ENCODE measurements at regions not wholly inside any gene's neighbourhood (a gene's known extent, or its start where the extent isn't known, plus 50 kb on each side); places are given as distances from the start of the nearest gene placed in this dataset.

DNA sequence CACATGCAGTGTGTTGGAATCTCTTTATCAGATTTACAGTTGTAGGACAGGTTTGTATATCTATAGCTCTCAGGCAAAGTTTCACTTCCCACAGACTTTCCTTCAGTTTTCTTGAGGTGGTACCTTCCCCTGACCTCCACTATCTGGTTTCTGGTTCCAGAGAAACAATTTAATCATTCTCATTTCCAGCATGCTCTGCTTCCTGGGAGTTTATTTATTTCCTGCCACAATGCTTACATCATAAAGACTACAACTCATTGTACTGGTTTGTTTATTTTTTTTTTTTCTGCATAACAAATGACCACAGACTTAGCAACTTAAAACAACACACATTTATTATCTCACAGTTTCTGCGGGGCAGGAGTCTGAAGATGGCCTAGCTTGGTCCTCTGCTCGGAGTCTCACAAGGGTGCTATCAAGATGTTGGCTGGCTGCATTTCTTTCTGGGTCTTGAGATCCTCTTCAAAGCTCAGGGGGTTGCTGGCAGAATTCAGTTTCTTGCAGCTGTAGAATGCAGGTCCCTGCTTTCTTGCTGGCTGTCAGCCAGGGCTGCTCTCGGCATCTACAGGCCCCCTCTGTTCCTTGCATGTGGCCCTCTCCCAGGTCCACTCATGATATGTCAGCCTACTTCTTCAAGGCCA lies 247.7 kb downstream of the ENC1 start:
- Histone ChIP-seq H2AFZ (ENCODE audit: low read length) (no peak overlapping the region), H3K4me3 (ENCODE audit: low read length) (no peak overlapping the region), H3K36me3 (replicated peaks; ENCODE audit: insufficient read depth, low read length) (no peaks in the 10 kb centered on the region), H4K20me1 (ENCODE audit: insufficient read depth, low read length) (no peaks in the 10 kb centered on the region), H3K9me2 (replicated peaks; ENCODE audit: insufficient read depth, low read length) (no peaks in the 10 kb centered on the region), H3K4me2 (ENCODE audit: low read depth, low read length) (no peak overlapping the region), H3K79me2 (ENCODE audit: low read length) (no peaks in the 10 kb centered on the region), H3K9me3 (replicated peaks; ENCODE audit: insufficient read depth, low read length) (no peaks in the 10 kb centered on the region), H3K27me3 (replicated peaks; ENCODE audit: insufficient read depth, low read length) (no peaks in the 10 kb centered on the region), H3F3A (ENCODE audit: insufficient read depth, low read length) (peaks cover 10% of the 10 kb centered on the region; the same call in 1 of the 2 replicates), H3K4me1 (ENCODE audit: low read length) (peaks cover 19% of the 10 kb centered on the region), H3K9ac (ENCODE audit: low read length) (no peak overlapping the region), H3K27ac (ENCODE audit: low read length) (no peak overlapping the region)
- TF ChIP-seq, protein P1, sequence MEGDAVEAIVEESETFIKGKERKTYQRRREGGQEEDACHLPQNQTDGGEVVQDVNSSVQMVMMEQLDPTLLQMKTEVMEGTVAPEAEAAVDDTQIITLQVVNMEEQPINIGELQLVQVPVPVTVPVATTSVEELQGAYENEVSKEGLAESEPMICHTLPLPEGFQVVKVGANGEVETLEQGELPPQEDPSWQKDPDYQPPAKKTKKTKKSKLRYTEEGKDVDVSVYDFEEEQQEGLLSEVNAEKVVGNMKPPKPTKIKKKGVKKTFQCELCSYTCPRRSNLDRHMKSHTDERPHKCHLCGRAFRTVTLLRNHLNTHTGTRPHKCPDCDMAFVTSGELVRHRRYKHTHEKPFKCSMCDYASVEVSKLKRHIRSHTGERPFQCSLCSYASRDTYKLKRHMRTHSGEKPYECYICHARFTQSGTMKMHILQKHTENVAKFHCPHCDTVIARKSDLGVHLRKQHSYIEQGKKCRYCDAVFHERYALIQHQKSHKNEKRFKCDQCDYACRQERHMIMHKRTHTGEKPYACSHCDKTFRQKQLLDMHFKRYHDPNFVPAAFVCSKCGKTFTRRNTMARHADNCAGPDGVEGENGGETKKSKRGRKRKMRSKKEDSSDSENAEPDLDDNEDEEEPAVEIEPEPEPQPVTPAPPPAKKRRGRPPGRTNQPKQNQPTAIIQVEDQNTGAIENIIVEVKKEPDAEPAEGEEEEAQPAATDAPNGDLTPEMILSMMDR (IDR thresholded peaks at IDR 0.05; ENCODE audit: low read length): no peak
- TF ChIP-seq EZH2phosphoT487 (IDR thresholded peaks at IDR 0.05; ENCODE audit: low read length) (no peak), EZH2 (optimal IDR thresholded peaks at IDR 0.05; ENCODE audit: low read depth, low read length) (no peak)
- DNase-seq: no peak

DNA sequence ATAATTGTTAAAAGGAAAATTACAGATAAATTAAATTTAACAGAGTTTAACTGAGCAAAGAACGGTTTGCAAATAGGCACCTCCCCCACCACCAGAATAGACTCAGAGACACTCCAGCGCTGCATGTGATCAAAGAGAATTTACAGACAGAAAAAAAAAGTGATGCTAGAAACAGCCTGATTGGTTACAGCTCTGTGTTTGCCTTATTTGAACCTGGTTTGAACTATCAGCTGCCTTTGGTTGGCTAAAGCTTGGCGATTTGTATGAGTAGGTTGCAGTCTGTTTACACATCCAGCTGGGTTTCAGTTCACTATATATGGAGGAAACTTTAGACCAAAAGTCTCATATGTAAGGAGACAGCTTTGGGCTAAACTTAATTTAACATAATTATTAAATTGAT lies 249.1 kb downstream of the ENC1 start:
- H3K9me3 ChIP-seq (replicated peaks; ENCODE audit: insufficient read depth, low read length): no peaks in the 10 kb centered on the region
- no peaks in the 10 kb centered on the region for H3K27me3 ChIP-seq (replicated peaks; ENCODE audit: insufficient read depth, low read length)
- DNase-seq: no peak
- no peaks in the 10 kb centered on the region for H3K36me3 ChIP-seq (replicated peaks; ENCODE audit: insufficient read depth, low read length)
- TF ChIP-seq EZH2phosphoT487 (IDR thresholded peaks at IDR 0.05; ENCODE audit: low read length): no peak
- TF ChIP-seq, protein P1 (IDR thresholded peaks at IDR 0.05; ENCODE audit: low read length): no peak
- TF ChIP-seq EZH2 (optimal IDR thresholded peaks at IDR 0.05; ENCODE audit: low read depth, low read length): no peak
- H3K9me2 ChIP-seq (replicated peaks; ENCODE audit: insufficient read depth, low read length): no peaks in the 10 kb centered on the region
- H3F3A ChIP-seq (ENCODE audit: insufficient read depth, low read length): peaks cover 10% of the 10 kb centered on the region; the same call in 1 of the 2 replicates
- no peak overlapping the region for H2AFZ ChIP-seq (ENCODE audit: low read length)
- no peaks in the 10 kb centered on the region for H3K79me2 ChIP-seq (ENCODE audit: low read length)
- no peak overlapping the region for H3K4me2 ChIP-seq (ENCODE audit: low read depth, low read length)
- peaks cover 19% of the 10 kb centered on the region for H3K4me1 ChIP-seq (ENCODE audit: low read length)
- no peak overlapping the region for H3K4me3 ChIP-seq (ENCODE audit: low read length)
- H3K9ac ChIP-seq (ENCODE audit: low read length): no peak overlapping the region
- H4K20me1 ChIP-seq (ENCODE audit: insufficient read depth, low read length): no peaks in the 10 kb centered on the region
- no peak overlapping the region for H3K27ac ChIP-seq (ENCODE audit: low read length)

DNA sequence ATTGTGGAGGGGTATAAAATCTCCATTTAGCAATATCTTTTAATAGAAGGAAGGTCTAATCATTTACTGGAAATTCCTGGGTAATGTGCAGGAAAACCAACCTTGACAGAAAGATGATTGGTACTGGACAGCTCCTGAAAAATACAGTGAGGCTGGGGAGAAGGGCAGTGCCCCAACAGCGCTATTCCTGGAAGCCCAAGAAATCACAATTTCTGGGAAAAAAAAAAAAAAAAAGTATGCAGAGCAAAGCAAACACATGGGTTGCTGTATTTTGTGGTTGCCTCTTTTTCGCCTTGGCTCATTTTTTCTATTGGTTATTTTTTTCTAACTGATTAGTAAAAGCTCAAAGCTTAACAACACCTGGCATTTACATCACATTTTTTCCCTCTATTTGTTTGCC lies 249.7 kb downstream of the ENC1 start:
- Histone ChIP-seq H3K4me3 (ENCODE audit: low read length) (no peak overlapping the region), H3K9me3 (replicated peaks; ENCODE audit: insufficient read depth, low read length) (no peaks in the 10 kb centered on the region), H3F3A (ENCODE audit: insufficient read depth, low read length) (peaks cover 10% of the 10 kb centered on the region; the same call in 1 of the 2 replicates), H4K20me1 (ENCODE audit: insufficient read depth, low read length) (no peaks in the 10 kb centered on the region), H3K36me3 (replicated peaks; ENCODE audit: insufficient read depth, low read length) (no peaks in the 10 kb centered on the region), H3K27me3 (replicated peaks; ENCODE audit: insufficient read depth, low read length) (no peaks in the 10 kb centered on the region), H3K4me1 (ENCODE audit: low read length) (peaks cover 15% of the 10 kb centered on the region), H2AFZ (ENCODE audit: low read length) (no peak overlapping the region), H3K9ac (ENCODE audit: low read length) (no peak overlapping the region), H3K9me2 (replicated peaks; ENCODE audit: insufficient read depth, low read length) (no peaks in the 10 kb centered on the region), H3K4me2 (ENCODE audit: low read depth, low read length) (no peak overlapping the region), H3K79me2 (ENCODE audit: low read length) (no peaks in the 10 kb centered on the region), H3K27ac (ENCODE audit: low read length) (no peak overlapping the region)
- TF ChIP-seq EZH2phosphoT487 (IDR thresholded peaks at IDR 0.05; ENCODE audit: low read length) (no peak), EZH2 (optimal IDR thresholded peaks at IDR 0.05; ENCODE audit: low read depth, low read length) (no peak)
- TF ChIP-seq, protein P1 (IDR thresholded peaks at IDR 0.05; ENCODE audit: low read length): no peak
- DNase-seq: no peak
